SK-N-SH (cell line): ENCODE measurements at regions not wholly inside any gene's neighbourhood (a gene's known extent, or its start where the extent isn't known, plus 50 kb on each side); places are given as distances from the start of the nearest gene placed in this dataset.

ENCODE experiments used
- CTCF ChIA-PET: fragments of 300-600, 350-600 bp; formaldehyde crosslinking; extraction: SDS; loops from one replicate; lab custom pipeline; 2021; lab: Yijun Ruan, JAX
- POLR2A ChIA-PET: fragments of 350-600 bp; sonication (Branson Sonifier 250); formaldehyde crosslinking; extraction: SDS; loops from one replicate; lab custom pipeline; 2020; ENCODE audit warnings: antibody characterized with exemption, inconsistent platforms; lab: Yijun Ruan, JAX
- DNase-seq: peaks from one replicate; pipeline ENCODE4 v3.0.0; 2012
- H2AFZ ChIP-seq: fragments of 200-600 bp; sonication (generic); 2 replicates; pipeline ENCODE4 v1.8.1; 2016; ENCODE audit warnings: antibody characterized with exemption, mild to moderate bottlenecking, low read depth
- H3F3A ChIP-seq: fragments of 200-600 bp; sonication (generic); replicated peaks from 2 replicates; pipeline ENCODE3; 2016; ENCODE audit warnings: antibody characterized with exemption, mild to moderate bottlenecking; ENCODE audit not compliant: insufficient read depth
- H3K27ac ChIP-seq, 2 experiments: fragments of 200-500 bp in 1 of 2; fragments of 200-600 bp in 1 of 2; sonication (Bioruptor generic) in 1 of 2; sonication (generic), shearing (Covaris generic) in 1 of 2; 2 replicates each; pipeline versions ENCODE4 v1.5.1 to v1.6.1; 2014 to 2016; ENCODE audit warnings: low read depth in 2 of 2, inconsistent platforms in 1 of 2, low read length in 1 of 2, mild to moderate bottlenecking in 1 of 2, mixed read lengths in 1 of 2
- H3K27me3 ChIP-seq: fragments of 200-600 bp; sonication (generic), shearing (Covaris generic); 2 replicates; pipeline ENCODE4 v1.6.1; 2016; ENCODE audit warnings: mixed run types; ENCODE audit not compliant: insufficient read depth
- H3K36me3 ChIP-seq, 2 experiments: fragments of 200-500 bp in 1 of 2; fragments of 200-600 bp in 1 of 2; sonication (Bioruptor generic) in 1 of 2; sonication (generic) in 1 of 2; replicated peaks in 1 of 2; 2 replicates each; pipeline versions ENCODE3 to v1.5.1; 2014 to 2016; ENCODE audit warnings: low read length in 1 of 2, mild to moderate bottlenecking in 1 of 2; ENCODE audit not compliant: insufficient read depth in 2 of 2, control insufficient read depth in 1 of 2
- H3K4me1 ChIP-seq, 2 experiments: fragments of 200-500 bp in 1 of 2; fragments of 200-600 bp in 1 of 2; sonication (Bioruptor generic) in 1 of 2; sonication (generic), shearing (Covaris generic) in 1 of 2; 2 replicates each; pipeline versions ENCODE4 v1.5.1 to v1.6.1; 2014 to 2016; ENCODE audit warnings: low read depth in 1 of 2, low read length in 1 of 2, mixed run types in 1 of 2; ENCODE audit not compliant: insufficient read depth in 2 of 2, control insufficient read depth in 1 of 2
- H3K4me2 ChIP-seq: fragments of 200-600 bp; sonication (generic), shearing (Covaris generic); 2 replicates; pipeline ENCODE4 v1.6.1; 2017; ENCODE audit warnings: mixed run types
- H3K4me3 ChIP-seq, 2 experiments: fragments of 200-500 bp in 1 of 2; fragments of 200-600 bp in 1 of 2; sonication (Bioruptor generic) in 1 of 2; sonication (generic), shearing (Covaris generic) in 1 of 2; 2 replicates each; pipeline versions ENCODE4 v1.5.1 to v1.8.1; 2014 to 2016; ENCODE audit warnings: low read depth in 2 of 2, inconsistent platforms in 1 of 2, low read length in 1 of 2, mild to moderate bottlenecking in 1 of 2, mixed read lengths in 1 of 2, moderate library complexity in 1 of 2
- H3K79me2 ChIP-seq: fragments of 200-600 bp; sonication (generic); 2 replicates; pipeline ENCODE4 v1.8.1; 2017; ENCODE audit warnings: mild to moderate bottlenecking; ENCODE audit not compliant: insufficient read depth
- H3K9ac ChIP-seq: fragments of 200-600 bp; sonication (generic); 2 replicates; pipeline ENCODE4 v1.6.1; 2017; ENCODE audit warnings: mixed run types
- H3K9me2 ChIP-seq: fragments of 200-600 bp; sonication (generic); 2 replicates; pipeline ENCODE4 v1.6.1; 2017; ENCODE audit warnings: mixed run types
- H3K9me3 ChIP-seq: fragments of 200-600 bp; sonication (generic); 2 replicates; pipeline ENCODE4 v1.6.1; 2017; ENCODE audit warnings: mixed run types, mild to moderate bottlenecking, moderate library complexity
- H4K20me1 ChIP-seq: fragments of 200-600 bp; sonication (generic); 2 replicates; pipeline ENCODE4 v1.6.1; 2017; ENCODE audit warnings: mild to moderate bottlenecking, mixed run types; ENCODE audit not compliant: insufficient read depth
- CTCF ChIP-seq: fragments of 200-600 bp; sonication (generic); IDR thresholded peaks from 2 replicates; pipeline ENCODE4 v1.6.1; 2017; ENCODE audit warnings: antibody characterized with exemption, mild to moderate bottlenecking, moderate library complexity
- FOXJ3 ChIP-seq: sonication (generic); formaldehyde crosslinking; IDR thresholded peaks from 2 replicates; pipeline ENCODE4 v1.5.1; 2020; ENCODE audit warnings: mild to moderate bottlenecking, missing genetic modification reagents
- GABPA ChIP-seq: IDR thresholded peaks from 2 replicates; pipeline ENCODE4 v1.4.0; 2012; ENCODE audit warnings: low read depth, mild to moderate bottlenecking
- MAX ChIP-seq: IDR thresholded peaks from 2 replicates; pipeline ENCODE4 v1.4.0; 2012; ENCODE audit warnings: low read depth
- NFIC ChIP-seq: IDR thresholded peaks from 2 replicates; pipeline ENCODE4 v1.4.0; 2012; ENCODE audit warnings: borderline replicate concordance
- NRF1 ChIP-seq: IDR thresholded peaks from 2 replicates; pipeline ENCODE4 v1.6.1; 2012; ENCODE audit warnings: low read depth, mild to moderate bottlenecking, low read length
- POLR2AphosphoS5 ChIP-seq: IDR thresholded peaks from 2 replicates; pipeline ENCODE4 v1.6.1; 2012; ENCODE audit warnings: low read depth, low read length
- RCOR1 ChIP-seq: fragments of 150-350 bp; IDR thresholded peaks from 2 replicates; pipeline ENCODE4 v1.6.1; 2017; ENCODE audit warnings: antibody characterized with exemption, low read length
- REST ChIP-seq: IDR thresholded peaks from 2 replicates; pipeline ENCODE4 v1.6.1; 2012; ENCODE audit warnings: mild to moderate bottlenecking, low read depth, low read length, moderate library complexity
- RXRA ChIP-seq: IDR thresholded peaks from 2 replicates; pipeline ENCODE4 v1.4.0; 2012; ENCODE audit warnings: low read depth, mild to moderate bottlenecking, borderline replicate concordance
- ZBTB33 ChIP-seq: IDR thresholded peaks from 2 replicates; pipeline ENCODE4 v1.4.0; 2012; ENCODE audit warnings: low read depth, borderline replicate concordance
- WGBS: methylation state at CpG from one replicate; pipeline ENCODE4 v1.1.6; 2017; ENCODE audit warnings: low lambda C conversion rate; 5-methylcytosine and 5-hydroxymethylcytosine counted together

GRCh38 chr17:33628500-33629346, 335.6 kb upstream of the ASIC2 start:
- H3F3A ChIP-seq, result no peaks in the 10 kb centered on the region
- DNase-seq, result no peak
- H3K36me3 ChIP-seq, result no peaks in the 10 kb centered on the region
- H4K20me1 ChIP-seq, result no peaks in the 10 kb centered on the region
- no peak overlapping the region for H2AFZ ChIP-seq
- no peak overlapping the region for H3K4me3 ChIP-seq
- 36% methylated on average over 7 of the region's 7 CpGs for WGBS
- CTCF ChIA-PET, result interaction anchor here (0.6 to 1.3 kb wide), 3 partner anchors 10 to 630 kb away, joined by 3 to 4 read pairs (median 3); no protein-coding TSS in a partner anchor
- H3K4me1 ChIP-seq, result peaks cover 0 to 7% of the 10 kb centered on the region in 2 experiments; a peak in 1 of 4 replicates
- H3K27me3 ChIP-seq, result no peaks in the 10 kb centered on the region
- POLR2A ChIA-PET, result no interaction called here
- H3K9me3 ChIP-seq, result no peaks in the 10 kb centered on the region
- H3K79me2 ChIP-seq, result no peaks in the 10 kb centered on the region
- no peak overlapping the region for H3K9ac ChIP-seq
- no peak overlapping the region for H3K27ac ChIP-seq
- H3K9me2 ChIP-seq, result no peaks in the 10 kb centered on the region
- TF ChIP-seq GABPA (no peak), NRF1 (no peak), RCOR1 (no peak), CTCF (no peak), MAX (no peak), REST (no peak), ZBTB33 (no peak), NFIC (no peak), POLR2AphosphoS5 (no peak), RXRA (no peak), FOXJ3 (CRISPR knock-in tag) (no peak)
- H3K4me2 ChIP-seq, result no peak overlapping the region
